BE2C (cell line): ENCODE measurements at regions not wholly inside any gene's neighbourhood (a gene's known extent, or its start where the extent isn't known, plus 50 kb on each side); places are given as distances from the start of the nearest gene placed in this dataset.

Experiments
- DNase-seq: peaks from one replicate; pipeline ENCODE4 v3.0.0-alpha.2; 2020
- H3K27me3 ChIP-seq: fragments of 250-450 bp; sonication (Bioruptor Pico); 2 replicates; pipeline ENCODE4 v1.5.1; 2020; ENCODE audit warnings: mild to moderate bottlenecking
- H3K36me3 ChIP-seq: fragments of 250-450 bp; sonication (Bioruptor Pico); 2 replicates; pipeline ENCODE4 v1.5.1; 2020; ENCODE audit warnings: mild to moderate bottlenecking
- H3K4me1 ChIP-seq: fragments of 250-450 bp; sonication (Bioruptor Pico); 2 replicates; pipeline ENCODE4 v1.5.1; 2020
- H3K4me3 ChIP-seq: 2 replicates; pipeline ENCODE4 v1.5.1; 2011; ENCODE audit warnings: low read depth, low read length
- H3K9me3 ChIP-seq: fragments of 250-450 bp; sonication (Bioruptor Pico); 2 replicates; pipeline ENCODE4 v1.5.1; 2020
- TF ChIP-seq, protein P1 (sequence below): IDR thresholded peaks from 2 replicates; pipeline ENCODE4 v1.5.1; 2012; ENCODE audit warnings: mild to moderate bottlenecking, low read depth, low read length

DNA sequence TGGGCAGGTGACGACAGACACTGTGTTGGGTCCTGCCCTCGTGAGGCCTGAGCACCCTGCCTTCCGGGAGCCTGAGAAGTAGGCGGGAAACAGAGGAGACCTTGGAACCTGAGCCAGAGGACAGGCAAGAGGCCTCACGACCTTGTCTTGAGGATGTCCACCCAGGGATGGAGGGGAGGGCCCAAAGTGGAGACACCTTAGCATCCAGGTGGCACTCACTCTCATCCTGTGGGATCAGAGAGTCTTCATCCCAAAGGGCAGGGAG, 347.2 kb downstream of the NPHP4 start:
- H3K9me3 ChIP-seq: no peaks in the 10 kb centered on the region
- no peaks in the 10 kb centered on the region for H3K36me3 ChIP-seq
- H3K4me3 ChIP-seq: no peak overlapping the region
- TF ChIP-seq, protein P1, sequence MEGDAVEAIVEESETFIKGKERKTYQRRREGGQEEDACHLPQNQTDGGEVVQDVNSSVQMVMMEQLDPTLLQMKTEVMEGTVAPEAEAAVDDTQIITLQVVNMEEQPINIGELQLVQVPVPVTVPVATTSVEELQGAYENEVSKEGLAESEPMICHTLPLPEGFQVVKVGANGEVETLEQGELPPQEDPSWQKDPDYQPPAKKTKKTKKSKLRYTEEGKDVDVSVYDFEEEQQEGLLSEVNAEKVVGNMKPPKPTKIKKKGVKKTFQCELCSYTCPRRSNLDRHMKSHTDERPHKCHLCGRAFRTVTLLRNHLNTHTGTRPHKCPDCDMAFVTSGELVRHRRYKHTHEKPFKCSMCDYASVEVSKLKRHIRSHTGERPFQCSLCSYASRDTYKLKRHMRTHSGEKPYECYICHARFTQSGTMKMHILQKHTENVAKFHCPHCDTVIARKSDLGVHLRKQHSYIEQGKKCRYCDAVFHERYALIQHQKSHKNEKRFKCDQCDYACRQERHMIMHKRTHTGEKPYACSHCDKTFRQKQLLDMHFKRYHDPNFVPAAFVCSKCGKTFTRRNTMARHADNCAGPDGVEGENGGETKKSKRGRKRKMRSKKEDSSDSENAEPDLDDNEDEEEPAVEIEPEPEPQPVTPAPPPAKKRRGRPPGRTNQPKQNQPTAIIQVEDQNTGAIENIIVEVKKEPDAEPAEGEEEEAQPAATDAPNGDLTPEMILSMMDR: no peak
- H3K4me1 ChIP-seq: no peaks in the 10 kb centered on the region
- DNase-seq: no peak
- no peaks in the 10 kb centered on the region for H3K27me3 ChIP-seq

DNA sequence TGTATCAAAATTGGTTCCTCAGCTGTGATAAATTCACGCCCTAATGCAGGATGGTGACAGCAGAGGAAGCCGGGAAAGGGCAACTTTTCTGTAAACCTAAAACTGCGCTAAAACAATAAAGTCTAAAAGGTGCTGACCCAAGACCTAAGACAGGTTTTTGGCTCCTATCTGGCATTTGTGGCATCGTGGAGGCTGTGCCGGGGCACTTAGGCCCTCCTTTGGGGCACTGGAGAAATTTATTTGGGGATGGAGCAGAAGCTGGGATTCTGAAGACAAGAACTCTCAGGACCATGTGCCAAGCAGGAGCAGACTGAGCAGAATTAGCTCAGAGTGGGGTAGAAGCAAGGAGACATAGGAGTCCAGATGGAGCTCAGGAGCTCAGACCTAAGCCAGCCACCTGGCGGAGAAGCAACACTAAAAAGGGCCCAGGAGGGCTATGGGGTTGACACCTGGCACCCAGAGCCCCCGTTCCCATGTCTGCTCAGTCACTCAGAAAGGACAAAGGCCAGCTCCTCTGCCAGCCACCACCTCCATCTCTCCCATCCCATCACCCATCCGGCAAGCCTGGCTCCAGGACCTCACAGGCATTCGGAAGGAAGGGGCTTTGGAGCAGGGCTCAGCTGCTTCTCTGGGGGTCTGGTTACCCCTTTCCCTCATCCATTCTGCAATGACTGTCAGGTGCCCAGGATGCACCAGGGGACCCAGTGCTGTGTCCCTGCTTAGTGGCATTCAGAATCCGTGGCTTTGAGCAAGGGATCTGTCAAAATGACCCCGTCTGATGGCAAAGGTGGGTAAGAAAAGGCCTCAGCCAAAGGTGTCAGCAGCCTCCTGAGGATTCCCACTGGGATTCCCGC, 347.7 kb downstream of the NPHP4 start:
- H3K27me3 ChIP-seq: no peaks in the 10 kb centered on the region

DNA sequence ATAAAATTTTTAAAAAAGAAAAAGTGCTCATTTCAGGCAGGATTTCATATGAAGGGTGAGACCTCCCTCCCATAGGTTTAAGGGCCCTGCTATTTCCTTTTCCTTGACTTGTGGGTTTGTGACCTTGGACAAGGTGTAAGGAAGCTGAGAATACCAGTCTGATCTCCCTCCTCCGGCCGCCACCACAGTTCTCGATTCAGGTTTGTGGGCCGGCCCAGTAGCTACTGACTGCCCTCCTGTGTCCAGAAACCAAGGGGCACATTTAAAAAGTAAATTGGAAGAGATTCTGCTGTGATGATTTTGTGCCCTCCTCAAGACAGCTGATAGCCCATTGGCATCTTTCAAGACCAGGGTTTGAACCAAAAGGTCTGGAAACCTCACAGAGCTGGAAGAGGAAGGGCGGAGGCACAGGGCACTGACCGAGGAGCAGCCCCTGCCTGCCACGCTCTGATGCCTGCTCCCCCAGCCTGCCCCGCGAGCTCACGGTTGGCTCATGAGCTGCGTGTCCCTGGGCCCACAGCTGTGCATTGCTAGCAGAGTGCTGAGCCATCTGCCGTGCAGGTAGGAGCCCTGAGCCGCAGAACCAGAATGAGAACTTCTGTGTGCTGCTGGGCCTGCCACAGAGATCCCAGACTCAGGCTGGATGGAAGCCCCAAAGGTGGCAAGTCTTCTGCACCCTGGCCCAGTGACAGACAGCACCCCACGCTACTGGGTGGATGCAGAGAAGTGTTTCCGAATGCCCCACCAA, 348.7 kb downstream of the NPHP4 start:
- DNase-seq: no peak
- Histone ChIP-seq H3K4me3 (no peak overlapping the region), H3K4me1 (no peaks in the 10 kb centered on the region), H3K27me3 (no peaks in the 10 kb centered on the region), H3K9me3 (no peaks in the 10 kb centered on the region), H3K36me3 (no peaks in the 10 kb centered on the region)
- TF ChIP-seq, protein P1: no peak

More for the DNA sequence above, 347.7 kb downstream of the NPHP4 start:
- TF ChIP-seq, protein P1: no peak
- Histone ChIP-seq H3K9me3 (no peaks in the 10 kb centered on the region), H3K36me3 (no peaks in the 10 kb centered on the region), H3K4me3 (no peak overlapping the region), H3K4me1 (no peaks in the 10 kb centered on the region)
- DNase-seq: no peak

DNA sequence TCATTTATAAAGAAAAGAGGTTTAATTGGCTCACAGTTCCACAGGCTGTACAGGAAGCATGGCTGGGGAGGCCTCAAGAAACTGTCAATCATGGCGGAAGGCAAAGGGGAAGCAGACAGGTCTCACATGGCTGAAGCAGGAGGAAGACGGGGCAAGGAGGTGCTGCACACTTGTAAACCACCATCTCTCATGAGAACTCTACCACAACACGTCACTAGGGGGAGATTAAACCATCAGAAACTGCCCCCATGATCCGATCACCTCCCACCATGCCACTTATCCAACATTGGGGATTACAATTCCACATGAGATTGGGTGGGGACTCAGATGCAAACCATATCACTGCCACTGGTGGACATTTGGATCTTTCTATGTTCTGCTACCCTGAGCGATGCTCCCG, 351.4 kb downstream of the NPHP4 start:
- H3K36me3 ChIP-seq: no peaks in the 10 kb centered on the region
- H3K4me1 ChIP-seq: no peaks in the 10 kb centered on the region
- H3K27me3 ChIP-seq: no peaks in the 10 kb centered on the region
- H3K9me3 ChIP-seq: no peaks in the 10 kb centered on the region
- H3K4me3 ChIP-seq: no peak overlapping the region
- DNase-seq: no peak
- TF ChIP-seq, protein P1: peak; percentile 29

DNA sequence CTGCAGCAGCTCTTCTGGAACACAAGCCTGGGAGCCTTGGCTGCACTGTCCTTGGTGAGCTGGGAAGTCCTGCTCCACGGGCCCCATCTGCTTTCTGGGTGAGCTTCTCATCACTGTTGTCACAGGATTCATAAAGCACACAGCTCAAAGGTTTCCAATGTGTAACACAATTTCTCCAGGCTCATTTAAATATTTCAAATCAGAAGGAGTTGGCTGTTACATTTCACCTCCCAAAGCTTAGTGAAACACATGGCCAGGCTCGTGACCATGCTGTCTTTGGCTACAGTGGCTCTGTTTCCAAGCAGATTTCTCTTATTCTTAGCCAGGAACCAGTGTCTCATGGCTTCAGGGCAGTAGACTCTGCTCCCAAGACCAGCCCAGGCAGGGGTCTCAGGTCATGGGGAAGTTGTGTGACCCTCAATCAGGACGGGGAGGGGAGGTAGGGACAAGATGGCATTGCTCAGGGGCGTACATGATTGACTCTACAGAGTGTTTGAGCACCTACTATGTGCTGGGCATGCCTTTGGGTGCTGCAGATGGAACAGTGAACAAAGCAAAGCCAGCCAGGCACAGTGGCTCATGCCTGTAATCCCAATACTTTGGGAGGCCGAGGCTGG, 353.0 kb downstream of the NPHP4 start:
- TF ChIP-seq, protein P1: no peak

More for the DNA sequence above, 353.0 kb downstream of the NPHP4 start:
- Histone ChIP-seq H3K9me3 (no peaks in the 10 kb centered on the region), H3K36me3 (no peaks in the 10 kb centered on the region), H3K4me1 (no peaks in the 10 kb centered on the region), H3K27me3 (no peaks in the 10 kb centered on the region), H3K4me3 (no peak overlapping the region)
- DNase-seq: no peak
